ENCODE measurements at regions not wholly inside any gene's neighbourhood (a gene's known extent, or its start where the extent isn't known, plus 50 kb on each side); places are given as distances from the start of the nearest gene placed in this dataset.

GRCh38 chr2:575030-575726 lies 102.0 kb downstream of the TMEM18 start:
- no peaks in the 10 kb centered on the region for H3K27me3 ChIP-seq (ENCODE audit: control insufficient read depth, insufficient read depth, low read length)
- no peaks in the 10 kb centered on the region for H3K4me1 ChIP-seq (ENCODE audit: control insufficient read depth, insufficient read depth, low read length)
- no peak overlapping the region for H3K4me3 ChIP-seq (ENCODE audit: low read length)
- no peak overlapping the region for H3K27ac ChIP-seq (ENCODE audit: low read length)
- no CpG with 5 or more reads among the region's 14 CpGs for WGBS (ENCODE audit: insufficient coverage, low lambda C conversion rate)
- H3K36me3 ChIP-seq (ENCODE audit: control insufficient read depth, insufficient read depth, low read length) = no peaks in the 10 kb centered on the region
- no peaks in the 10 kb centered on the region for H3K9me3 ChIP-seq (ENCODE audit: control insufficient read depth, low read depth, low read length)
- no peak for DNase-seq

DNA sequence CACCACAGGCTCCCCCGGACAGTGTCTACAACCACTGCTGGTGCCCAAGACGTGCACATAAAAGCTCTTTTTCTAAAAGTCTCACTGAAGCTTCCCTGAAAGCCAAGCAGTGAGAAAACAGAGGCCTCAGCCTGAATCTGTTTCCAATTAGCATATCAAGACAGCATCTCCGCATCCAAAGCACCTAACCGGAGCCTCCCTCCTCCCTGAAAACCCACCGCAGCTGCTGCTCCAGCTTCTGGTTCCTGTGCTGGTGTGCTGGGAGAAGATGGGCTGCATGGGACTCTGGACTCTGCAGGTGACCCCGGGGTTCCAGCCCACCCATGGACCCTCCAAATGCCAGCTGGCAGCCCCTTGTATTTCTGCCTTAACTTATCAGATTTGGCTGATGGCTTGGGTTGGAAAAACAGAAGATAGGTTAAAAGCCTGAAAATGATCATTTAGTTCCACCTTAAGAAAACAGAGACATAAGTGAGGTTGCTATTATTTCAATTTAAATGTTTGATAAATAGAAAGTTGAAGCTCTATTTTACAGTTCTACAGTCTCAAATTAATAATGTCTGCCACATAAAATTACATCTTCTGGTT lies 103.3 kb downstream of the TMEM18 start:
- no peaks in the 10 kb centered on the region for H3K36me3 ChIP-seq (ENCODE audit: control insufficient read depth, insufficient read depth, low read length)
- no peak for DNase-seq
- H3K27me3 ChIP-seq (ENCODE audit: control insufficient read depth, insufficient read depth, low read length) = no peaks in the 10 kb centered on the region
- H3K4me3 ChIP-seq (ENCODE audit: low read length) = no peak overlapping the region
- H3K9me3 ChIP-seq (ENCODE audit: control insufficient read depth, low read depth, low read length) = no peaks in the 10 kb centered on the region
- H3K27ac ChIP-seq (ENCODE audit: low read length) = no peak overlapping the region
- no peaks in the 10 kb centered on the region for H3K4me1 ChIP-seq (ENCODE audit: control insufficient read depth, insufficient read depth, low read length)
- no CpG with 5 or more reads among the region's 6 CpGs for WGBS (ENCODE audit: insufficient coverage, low lambda C conversion rate)

- 100% methylated on average over 1 of the region's 9 CpGs for WGBS (ENCODE audit: insufficient coverage, low lambda C conversion rate)
Measured at GRCh38 chr2:573025-573424, 104.2 kb downstream of the TMEM18 start.

GRCh38 chr2:569681-570080 lies 107.5 kb downstream of the TMEM18 start:
- H3K9me3 ChIP-seq (ENCODE audit: control insufficient read depth, low read depth, low read length) = no peaks in the 10 kb centered on the region
- H3K36me3 ChIP-seq (ENCODE audit: control insufficient read depth, insufficient read depth, low read length) = no peaks in the 10 kb centered on the region
- DNase-seq = no peak
- H3K4me3 ChIP-seq (ENCODE audit: low read length) = no peak overlapping the region
- WGBS (ENCODE audit: insufficient coverage, low lambda C conversion rate) = no CpG with 5 or more reads among the region's 3 CpGs
- no peaks in the 10 kb centered on the region for H3K27me3 ChIP-seq (ENCODE audit: control insufficient read depth, insufficient read depth, low read length)
- no peaks in the 10 kb centered on the region for H3K4me1 ChIP-seq (ENCODE audit: control insufficient read depth, insufficient read depth, low read length)
- no peak overlapping the region for H3K27ac ChIP-seq (ENCODE audit: low read length)

More at GRCh38 chr2:573025-573424, 104.2 kb downstream of the TMEM18 start:
- Histone ChIP-seq H3K27me3 (ENCODE audit: control insufficient read depth, insufficient read depth, low read length) (no peaks in the 10 kb centered on the region), H3K27ac (ENCODE audit: low read length) (no peak overlapping the region), H3K36me3 (ENCODE audit: control insufficient read depth, insufficient read depth, low read length) (no peaks in the 10 kb centered on the region), H3K4me3 (ENCODE audit: low read length) (no peak overlapping the region), H3K4me1 (ENCODE audit: control insufficient read depth, insufficient read depth, low read length) (no peaks in the 10 kb centered on the region), H3K9me3 (ENCODE audit: control insufficient read depth, low read depth, low read length) (no peaks in the 10 kb centered on the region)
- no peak for DNase-seq

GRCh38 chr2:568639-569235 lies 108.5 kb downstream of the TMEM18 start:
- Histone ChIP-seq H3K4me1 (ENCODE audit: control insufficient read depth, insufficient read depth, low read length) (no peaks in the 10 kb centered on the region), H3K27ac (ENCODE audit: low read length) (no peak overlapping the region), H3K36me3 (ENCODE audit: control insufficient read depth, insufficient read depth, low read length) (no peaks in the 10 kb centered on the region), H3K27me3 (ENCODE audit: control insufficient read depth, insufficient read depth, low read length) (no peaks in the 10 kb centered on the region), H3K9me3 (ENCODE audit: control insufficient read depth, low read depth, low read length) (no peaks in the 10 kb centered on the region), H3K4me3 (ENCODE audit: low read length) (no peak overlapping the region)
- no CpG with 5 or more reads among the region's 4 CpGs for WGBS (ENCODE audit: insufficient coverage, low lambda C conversion rate)
- no peak for DNase-seq

- WGBS (ENCODE audit: insufficient coverage, low lambda C conversion rate) = no CpG with 5 or more reads among the region's 27 CpGs
- Histone ChIP-seq H3K9me3 (ENCODE audit: control insufficient read depth, low read depth, low read length) (no peaks in the 10 kb centered on the region), H3K27ac (ENCODE audit: low read length) (no peak overlapping the region), H3K27me3 (ENCODE audit: control insufficient read depth, insufficient read depth, low read length) (no peaks in the 10 kb centered on the region), H3K4me1 (ENCODE audit: control insufficient read depth, insufficient read depth, low read length) (no peaks in the 10 kb centered on the region), H3K36me3 (ENCODE audit: control insufficient read depth, insufficient read depth, low read length) (no peaks in the 10 kb centered on the region), H3K4me3 (ENCODE audit: low read length) (no peak overlapping the region)
- no peak for DNase-seq
Measured at GRCh38 chr2:567865-568638, 109.2 kb downstream of the TMEM18 start.

GRCh38 chr2:567496-567864 lies 109.7 kb downstream of the TMEM18 start:
- WGBS (ENCODE audit: insufficient coverage, low lambda C conversion rate) = 87% methylated on average over 3 of the region's 9 CpGs
- no peaks in the 10 kb centered on the region for H3K9me3 ChIP-seq (ENCODE audit: control insufficient read depth, low read depth, low read length)
- no peak for DNase-seq

DNA sequence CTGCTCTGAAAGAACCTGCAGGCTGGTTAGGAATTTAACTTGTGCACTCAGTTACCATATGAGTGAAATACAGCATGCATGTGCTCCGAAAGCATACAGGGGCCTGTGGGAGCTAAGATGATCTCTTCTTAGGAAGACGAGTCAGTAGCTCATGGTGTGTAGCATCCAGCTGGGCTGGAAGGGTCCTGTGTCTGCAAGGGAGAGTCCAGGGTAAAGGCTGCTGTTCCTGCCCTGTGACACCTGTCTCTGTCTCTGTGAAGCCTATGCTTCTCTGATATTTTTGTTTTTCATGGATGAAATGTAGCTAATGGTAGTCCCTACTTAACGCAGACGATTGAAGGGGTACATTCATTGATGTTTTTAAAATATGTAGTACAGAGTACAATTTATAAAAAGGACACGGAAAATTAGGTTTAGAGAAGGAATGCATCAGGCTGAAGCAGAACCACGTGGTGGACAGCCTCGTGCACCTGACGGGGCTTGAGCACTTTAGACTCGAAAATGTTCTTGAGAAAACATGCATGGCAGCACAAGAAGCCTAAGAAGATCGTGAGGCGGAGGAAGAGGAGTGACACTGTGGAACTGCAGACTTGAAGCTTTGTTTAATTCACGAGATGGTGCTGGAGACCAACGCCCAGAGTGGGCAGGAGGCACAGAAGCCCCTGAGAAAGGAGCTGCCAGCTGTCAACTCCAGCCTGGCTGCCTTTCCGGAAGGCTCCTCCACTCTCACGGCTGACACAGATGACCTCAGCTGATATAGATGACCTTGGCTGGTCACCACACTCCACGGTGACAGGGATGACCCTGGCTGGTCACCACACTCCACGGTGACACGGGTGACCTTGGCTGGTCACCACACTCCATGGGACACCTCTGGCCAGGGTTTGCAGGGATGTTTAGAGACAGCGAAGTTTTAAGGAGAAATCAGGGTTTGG lies 110.6 kb downstream of the TMEM18 start:
- H3K4me1 ChIP-seq (ENCODE audit: control insufficient read depth, insufficient read depth, low read length) = no peaks in the 10 kb centered on the region
- H3K27ac ChIP-seq (ENCODE audit: low read length) = no peak overlapping the region
- DNase-seq = no peak
- WGBS (ENCODE audit: insufficient coverage, low lambda C conversion rate) = 96% methylated on average over 7 of the region's 19 CpGs
- no peaks in the 10 kb centered on the region for H3K9me3 ChIP-seq (ENCODE audit: control insufficient read depth, low read depth, low read length)
- H3K4me3 ChIP-seq (ENCODE audit: low read length) = no peak overlapping the region
- H3K27me3 ChIP-seq (ENCODE audit: control insufficient read depth, insufficient read depth, low read length) = no peaks in the 10 kb centered on the region
- H3K36me3 ChIP-seq (ENCODE audit: control insufficient read depth, insufficient read depth, low read length) = no peaks in the 10 kb centered on the region

More at GRCh38 chr2:567496-567864, 109.7 kb downstream of the TMEM18 start:
- no peaks in the 10 kb centered on the region for H3K36me3 ChIP-seq (ENCODE audit: control insufficient read depth, insufficient read depth, low read length)
- no peak overlapping the region for H3K27ac ChIP-seq (ENCODE audit: low read length)
- no peak overlapping the region for H3K4me3 ChIP-seq (ENCODE audit: low read length)
- H3K27me3 ChIP-seq (ENCODE audit: control insufficient read depth, insufficient read depth, low read length) = no peaks in the 10 kb centered on the region
- no peaks in the 10 kb centered on the region for H3K4me1 ChIP-seq (ENCODE audit: control insufficient read depth, insufficient read depth, low read length)

DNA sequence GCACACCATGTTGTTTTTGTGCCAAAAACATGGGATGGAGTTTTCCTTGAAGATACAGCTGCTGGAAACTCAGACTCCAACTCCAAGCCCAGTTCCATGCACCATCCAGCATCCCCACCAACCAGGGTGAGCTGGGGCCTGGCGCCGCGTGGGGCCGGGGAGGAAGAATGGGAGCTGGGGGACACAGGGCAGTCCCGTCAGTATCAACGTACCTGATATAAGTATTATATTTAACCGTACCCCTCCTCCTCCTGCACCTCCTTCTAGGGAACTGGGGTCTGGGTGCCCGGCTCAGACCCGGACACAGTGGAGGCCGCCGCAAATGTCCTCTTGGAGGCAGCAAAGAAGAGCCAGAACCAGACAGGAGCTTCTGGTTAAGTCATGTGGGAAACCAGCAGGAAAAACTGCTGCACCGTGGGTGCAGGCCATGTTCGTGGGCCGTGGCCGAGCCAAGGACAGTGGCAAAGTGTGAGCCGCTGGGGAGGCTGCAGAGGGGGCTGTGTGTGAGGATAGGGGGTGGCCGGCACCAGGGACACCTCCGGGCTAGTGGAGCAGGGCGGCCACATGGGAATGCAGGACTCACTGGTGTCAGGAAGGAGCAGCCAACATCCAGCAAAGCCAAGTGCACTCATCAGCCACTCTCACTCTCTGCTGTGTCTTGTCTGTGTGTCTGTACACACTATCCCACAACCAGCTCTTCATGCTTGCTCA lies 112.6 kb downstream of the TMEM18 start:
- H3K36me3 ChIP-seq (ENCODE audit: control insufficient read depth, insufficient read depth, low read length) = no peaks in the 10 kb centered on the region
- H3K27me3 ChIP-seq (ENCODE audit: control insufficient read depth, insufficient read depth, low read length) = no peaks in the 10 kb centered on the region
- H3K4me1 ChIP-seq (ENCODE audit: control insufficient read depth, insufficient read depth, low read length) = no peaks in the 10 kb centered on the region
- no peak overlapping the region for H3K27ac ChIP-seq (ENCODE audit: low read length)
- no peak overlapping the region for H3K4me3 ChIP-seq (ENCODE audit: low read length)
- no peak for DNase-seq
- WGBS (ENCODE audit: insufficient coverage, low lambda C conversion rate) = no CpG with 5 or more reads among the region's 19 CpGs
- no peaks in the 10 kb centered on the region for H3K9me3 ChIP-seq (ENCODE audit: control insufficient read depth, low read depth, low read length)
